Stomach (tissue), 8 donors: ENCODE measurements at regions not wholly inside any gene's neighbourhood (a gene's known extent, or its start where the extent isn't known, plus 50 kb on each side); places are given as distances from the start of the nearest gene placed in this dataset.

ENCODE experiments used
- DNase-seq, 2 donors: peaks; one replicate each; pipeline versions ENCODE4 v3.0.0 to v3.0.0-alpha.2; 2013 to 2019
- H3K27ac ChIP-seq, 5 donors: fragments of 200-600 bp in 4 of 5; sonication (generic) in 4 of 5; one replicate each; pipeline ENCODE4 v1.5.1; 2013 to 2019; ENCODE audit warnings: mild to moderate bottlenecking in 1 of 5, moderate library complexity in 1 of 5
- H3K27me3 ChIP-seq, 3 donors: fragments of 200-600 bp; sonication (generic); one replicate each; pipeline ENCODE4 v1.5.1; 2017 to 2019; ENCODE audit warnings: mixed run types in 1 of 3
- H3K36me3 ChIP-seq, 4 donors: fragments of 200-600 bp; sonication (generic); 1 replicate in 3 of 4; 2 replicates in 1 of 4; pipeline ENCODE4 v1.5.1; 2016 to 2019
- H3K4me1 ChIP-seq, 4 donors: fragments of 200-600 bp; sonication (generic); one replicate each; pipeline ENCODE4 v1.5.1; 2016 to 2019
- H3K4me3 ChIP-seq, 4 donors: fragments of 200-600 bp; sonication (generic) in 3 of 4; one replicate each; pipeline ENCODE4 v1.5.1; 2016 to 2019; ENCODE audit warnings: mild to moderate bottlenecking in 1 of 4
- H3K9me3 ChIP-seq, 4 donors: fragments of 200-600 bp; sonication (generic); one replicate each; pipeline ENCODE4 v1.5.1; 2016 to 2019
- CTCF ChIP-seq, 7 experiments: fragments of 450-650 bp in 4 of 7; fragments of 200-600 bp in 3 of 7; sonication (generic) in 3 of 7; IDR thresholded peaks; one replicate each; pipeline ENCODE4 v1.5.1; 2016 to 2019; ENCODE audit warnings: antibody characterized with exemption in 7 of 7, control low read depth in 2 of 7, mild to moderate bottlenecking in 1 of 7
- EP300 ChIP-seq: sonication (generic); formaldehyde crosslinking; IDR thresholded peaks from one replicate; pipeline ENCODE4 v1.6.1; 2017; ENCODE audit warnings: antibody characterized with exemption
- POLR2A ChIP-seq, 4 donors: fragments of 450-650 bp; IDR thresholded peaks; one replicate each; pipeline ENCODE4 v1.6.1; 2016; ENCODE audit warnings: antibody characterized with exemption in 4 of 4, control low read depth in 2 of 4, mild to moderate bottlenecking in 1 of 4, moderate library complexity in 1 of 4
- POLR2AphosphoS5 ChIP-seq, 3 donors: sonication (generic); formaldehyde crosslinking; IDR thresholded peaks; one replicate each; pipeline ENCODE4 v1.6.1; 2016; ENCODE audit warnings: antibody characterized with exemption in 3 of 3
- WGBS, 5 donors: extraction: QIAGEN DNeasy Blood & Tissue Kit in 3 of 5; methylation state at CpG; one replicate each; pipeline versions ENCODE4 v1.1.5 to v1.1.7; 2013 to 2018; 5-methylcytosine and 5-hydroxymethylcytosine counted together
- intact Hi-C: fragments of 100-400 bp; cut with DNase I; formaldehyde crosslinking; loops from one replicate; pipeline ENCODE4 v1.15.1; 2023; ENCODE audit warnings: low total_unique reads
- donor health status: healthy with polysubstance abuse.
- donor health status: Bipolar disorder and iron deficiency.
- donor health status: healthy.

- TF ChIP-seq CTCF (IDR thresholded peaks at IDR 0.05), result no peak
- TF ChIP-seq EP300, result no peak
- TF ChIP-seq POLR2AphosphoS5 (IDR thresholded peaks at IDR 0.05), result no peak
- TF ChIP-seq POLR2A (IDR thresholded peaks at IDR 0.05), result no peak
- Histone ChIP-seq H3K36me3 (no peaks in the 10 kb centered on the region), H3K9me3 (peaks cover 0 to 21% (median 16%) of the 10 kb centered on the region in 4 donors), H3K4me1 (no peaks in the 10 kb centered on the region), H3K27ac (no peak overlapping the region), H3K27me3 (no peaks in the 10 kb centered on the region), H3K4me3 (no peak overlapping the region)
- intact Hi-C loops, result no loop called here
- WGBS, 5 donors, result 85 to 94% (median 92%) methylated on average over 3 of the region's 3 CpGs
- no peak for DNase-seq
These were observed 208.1 kb upstream of the NPVF start for GRCh38 chr7:25436413-25436812.

GRCh38 chr7:25437308-25437707, 209.0 kb upstream of the NPVF start:
- Histone ChIP-seq H3K9me3 (peaks cover 4 to 30% (median 23%) of the 10 kb centered on the region in 4 donors), H3K27ac (no peak overlapping the region), H3K4me1 (no peaks in the 10 kb centered on the region), H3K36me3 (no peaks in the 10 kb centered on the region), H3K27me3 (no peaks in the 10 kb centered on the region), H3K4me3 (no peak overlapping the region)
- TF ChIP-seq POLR2AphosphoS5 (IDR thresholded peaks at IDR 0.05), result no peak
- no peak for TF ChIP-seq EP300
- no peak for TF ChIP-seq POLR2A (IDR thresholded peaks at IDR 0.05)
- no peak for TF ChIP-seq CTCF (IDR thresholded peaks at IDR 0.05)
- no peak for DNase-seq
- intact Hi-C loops, result no loop called here

- 48 to 55% (median 52%) methylated on average over 1 of the region's 1 CpG for WGBS, 5 donors
- no peak for DNase-seq
- Histone ChIP-seq H3K9me3 (peaks cover 4 to 41% (median 24%) of the 10 kb centered on the region in 4 donors), H3K27ac (no peak overlapping the region), H3K27me3 (no peaks in the 10 kb centered on the region), H3K36me3 (no peaks in the 10 kb centered on the region), H3K4me1 (no peaks in the 10 kb centered on the region), H3K4me3 (no peak overlapping the region)
- TF ChIP-seq EP300, result no peak
- no peak for TF ChIP-seq CTCF (IDR thresholded peaks at IDR 0.05)
- no peak for TF ChIP-seq POLR2AphosphoS5 (IDR thresholded peaks at IDR 0.05)
- TF ChIP-seq POLR2A (IDR thresholded peaks at IDR 0.05), result no peak
- intact Hi-C loops, result no loop called here
These were observed 216.7 kb upstream of the NPVF start for GRCh38 chr7:25444991-25445390.

GRCh38 chr7:25448301-25448700, 220.0 kb upstream of the NPVF start:
- Histone ChIP-seq H3K9me3 (peaks cover 0 to 14% (median 4%) of the 10 kb centered on the region in 4 donors), H3K4me3 (no peak overlapping the region), H3K27me3 (no peaks in the 10 kb centered on the region), H3K36me3 (no peaks in the 10 kb centered on the region), H3K4me1 (no peaks in the 10 kb centered on the region), H3K27ac (no peak overlapping the region)
- intact Hi-C loops, result no loop called here
- WGBS, 5 donors, result 94 to 97% (median 96%) methylated on average over 2 of the region's 2 CpGs
- TF ChIP-seq EP300 (no peak), POLR2AphosphoS5 (IDR thresholded peaks at IDR 0.05) (no peak), POLR2A (IDR thresholded peaks at IDR 0.05) (no peak), CTCF (IDR thresholded peaks at IDR 0.05) (no peak)
- DNase-seq, result no peak
